ENCODE measurements at regions not wholly inside any gene's neighbourhood (a gene's known extent, or its start where the extent isn't known, plus 50 kb on each side); places are given as distances from the start of the nearest gene placed in this dataset.

DNA sequence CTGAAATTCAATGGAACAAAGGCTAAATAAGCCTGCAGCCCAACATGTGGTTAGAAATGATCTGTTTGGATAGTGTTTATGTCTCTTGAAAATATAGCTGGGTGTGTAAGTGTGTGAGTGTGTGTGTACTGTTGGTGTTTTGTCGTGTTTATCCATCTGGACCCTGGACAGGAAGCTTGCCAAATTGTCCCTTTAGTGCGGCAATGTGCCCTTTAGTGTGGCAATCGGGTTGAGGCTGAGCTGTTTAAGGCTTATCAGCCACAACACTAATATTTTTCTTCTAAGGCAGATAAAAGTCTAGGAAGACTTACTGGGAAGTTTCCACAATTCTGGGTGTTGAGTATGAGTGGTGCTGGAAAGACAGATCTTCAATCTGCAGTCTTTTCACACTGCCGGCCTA lies 180.2 kb downstream of the YTHDC2 start:
- H3K9me3 ChIP-seq (ENCODE audit: insufficient read depth, low read length), result no peaks in the 10 kb centered on the region
- no peak overlapping the region for H3K4me3 ChIP-seq (ENCODE audit: insufficient read depth, low read length, poor library complexity, severe bottlenecking)
- H3K9ac ChIP-seq (ENCODE audit: low read length), result no peak overlapping the region

DNA sequence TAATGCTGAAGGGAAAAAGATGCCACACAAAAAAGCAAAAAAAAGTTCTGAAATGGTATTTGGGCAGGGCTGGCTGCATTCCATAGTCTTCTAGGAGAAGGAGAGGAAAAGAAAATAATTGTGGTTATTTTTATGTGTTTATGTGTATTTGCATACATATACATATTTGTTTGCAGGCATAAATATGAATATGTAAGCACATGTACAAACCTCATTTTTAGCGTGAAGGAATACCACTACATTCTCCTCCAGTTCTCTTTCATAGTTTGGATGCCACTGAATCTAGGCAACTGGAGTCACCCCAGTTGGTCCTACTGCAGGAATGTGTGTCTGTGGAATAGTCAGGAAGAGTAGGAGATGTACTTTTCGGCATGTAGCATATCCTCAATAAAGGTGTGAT lies 181.1 kb downstream of the YTHDC2 start:
- Histone ChIP-seq H3F3A (ENCODE audit: insufficient read depth) (no peaks in the 10 kb centered on the region), H3K27me3 (ENCODE audit: low read length) (no peaks in the 10 kb centered on the region)

More for the DNA sequence above, 180.2 kb downstream of the YTHDC2 start:
- TF ChIP-seq, protein P1, sequence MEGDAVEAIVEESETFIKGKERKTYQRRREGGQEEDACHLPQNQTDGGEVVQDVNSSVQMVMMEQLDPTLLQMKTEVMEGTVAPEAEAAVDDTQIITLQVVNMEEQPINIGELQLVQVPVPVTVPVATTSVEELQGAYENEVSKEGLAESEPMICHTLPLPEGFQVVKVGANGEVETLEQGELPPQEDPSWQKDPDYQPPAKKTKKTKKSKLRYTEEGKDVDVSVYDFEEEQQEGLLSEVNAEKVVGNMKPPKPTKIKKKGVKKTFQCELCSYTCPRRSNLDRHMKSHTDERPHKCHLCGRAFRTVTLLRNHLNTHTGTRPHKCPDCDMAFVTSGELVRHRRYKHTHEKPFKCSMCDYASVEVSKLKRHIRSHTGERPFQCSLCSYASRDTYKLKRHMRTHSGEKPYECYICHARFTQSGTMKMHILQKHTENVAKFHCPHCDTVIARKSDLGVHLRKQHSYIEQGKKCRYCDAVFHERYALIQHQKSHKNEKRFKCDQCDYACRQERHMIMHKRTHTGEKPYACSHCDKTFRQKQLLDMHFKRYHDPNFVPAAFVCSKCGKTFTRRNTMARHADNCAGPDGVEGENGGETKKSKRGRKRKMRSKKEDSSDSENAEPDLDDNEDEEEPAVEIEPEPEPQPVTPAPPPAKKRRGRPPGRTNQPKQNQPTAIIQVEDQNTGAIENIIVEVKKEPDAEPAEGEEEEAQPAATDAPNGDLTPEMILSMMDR (IDR thresholded peaks at IDR 0.05; ENCODE audit: insufficient read depth, low read length, poor library complexity, severe bottlenecking), result no peak
- TF ChIP-seq EZH2phosphoT487 (conservative IDR thresholded peaks at IDR 0.05; ENCODE audit: low read length), result no peak
- no peaks in the 10 kb centered on the region for H3F3A ChIP-seq (ENCODE audit: insufficient read depth)
- H2AFZ ChIP-seq (ENCODE audit: low read depth, low read length, severe bottlenecking), result no peak overlapping the region
- H3K4me2 ChIP-seq (ENCODE audit: low read depth, low read length, poor library complexity, severe bottlenecking), result no peak overlapping the region
- no peaks in the 10 kb centered on the region for H3K27me3 ChIP-seq (ENCODE audit: low read length)
- H3K36me3 ChIP-seq (ENCODE audit: low read length), result no peaks in the 10 kb centered on the region
- H4K20me1 ChIP-seq (ENCODE audit: low read depth, low read length), result no peaks in the 10 kb centered on the region
- no peaks in the 10 kb centered on the region for H3K9me2 ChIP-seq (replicated peaks; ENCODE audit: insufficient read depth, low read length)
- no peak overlapping the region for H3K27ac ChIP-seq (ENCODE audit: low read depth, low read length)
- no peaks in the 10 kb centered on the region for H3K79me2 ChIP-seq (ENCODE audit: insufficient read depth, low read length)

DNA sequence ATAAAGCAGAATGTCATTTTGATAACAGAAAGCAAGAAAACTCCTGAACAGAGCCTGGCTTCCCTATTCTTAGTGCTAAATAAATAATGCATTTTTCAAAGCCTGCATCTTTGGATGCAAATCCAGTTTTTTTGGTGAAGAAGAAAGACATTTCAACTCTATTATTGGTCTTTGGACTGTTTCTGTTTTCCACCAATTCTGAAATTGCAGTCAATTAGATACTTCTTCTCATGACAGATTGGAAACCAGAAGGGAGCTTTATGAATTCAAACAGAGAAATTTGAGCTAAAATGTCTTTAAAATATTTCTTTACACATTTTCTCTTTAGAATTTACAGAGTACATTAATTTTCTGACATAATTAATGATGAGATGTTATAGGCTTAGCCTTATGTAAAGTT lies 189.8 kb downstream of the YTHDC2 start:
- no peaks in the 10 kb centered on the region for H4K20me1 ChIP-seq (ENCODE audit: low read depth, low read length)
- H3K9me3 ChIP-seq (ENCODE audit: insufficient read depth, low read length), result peaks cover 6% of the 10 kb centered on the region; the same call in 1 of the 2 replicates
- no peaks in the 10 kb centered on the region for H3K9me2 ChIP-seq (replicated peaks; ENCODE audit: insufficient read depth, low read length)
- H3K4me2 ChIP-seq (ENCODE audit: low read depth, low read length, poor library complexity, severe bottlenecking), result no peak overlapping the region
- no peaks in the 10 kb centered on the region for H3K79me2 ChIP-seq (ENCODE audit: insufficient read depth, low read length)
- no peak overlapping the region for H3K27ac ChIP-seq (ENCODE audit: low read depth, low read length)
- no peak overlapping the region for H3K4me3 ChIP-seq (ENCODE audit: insufficient read depth, low read length, poor library complexity, severe bottlenecking)
- H3K36me3 ChIP-seq (ENCODE audit: low read length), result no peaks in the 10 kb centered on the region
- H3F3A ChIP-seq (ENCODE audit: insufficient read depth), result no peaks in the 10 kb centered on the region
- H2AFZ ChIP-seq (ENCODE audit: low read depth, low read length, severe bottlenecking), result no peak overlapping the region
- no peak overlapping the region for H3K9ac ChIP-seq (ENCODE audit: low read length)
- TF ChIP-seq, protein P1 (IDR thresholded peaks at IDR 0.05; ENCODE audit: insufficient read depth, low read length, poor library complexity, severe bottlenecking), result no peak
- TF ChIP-seq EZH2phosphoT487 (conservative IDR thresholded peaks at IDR 0.05; ENCODE audit: low read length), result no peak
- no peaks in the 10 kb centered on the region for H3K27me3 ChIP-seq (ENCODE audit: low read length)

More for the DNA sequence above, 181.1 kb downstream of the YTHDC2 start:
- no peak overlapping the region for H3K4me3 ChIP-seq (ENCODE audit: insufficient read depth, low read length, poor library complexity, severe bottlenecking)
- H3K79me2 ChIP-seq (ENCODE audit: insufficient read depth, low read length), result no peaks in the 10 kb centered on the region
- H4K20me1 ChIP-seq (ENCODE audit: low read depth, low read length), result no peaks in the 10 kb centered on the region
- H3K9me3 ChIP-seq (ENCODE audit: insufficient read depth, low read length), result no peaks in the 10 kb centered on the region
- no peak overlapping the region for H2AFZ ChIP-seq (ENCODE audit: low read depth, low read length, severe bottlenecking)
- no peak overlapping the region for H3K4me2 ChIP-seq (ENCODE audit: low read depth, low read length, poor library complexity, severe bottlenecking)
- H3K36me3 ChIP-seq (ENCODE audit: low read length), result no peaks in the 10 kb centered on the region
- H3K27ac ChIP-seq (ENCODE audit: low read depth, low read length), result no peak overlapping the region
- TF ChIP-seq EZH2phosphoT487 (conservative IDR thresholded peaks at IDR 0.05; ENCODE audit: low read length), result no peak
- TF ChIP-seq, protein P1 (IDR thresholded peaks at IDR 0.05; ENCODE audit: insufficient read depth, low read length, poor library complexity, severe bottlenecking), result no peak
- no peaks in the 10 kb centered on the region for H3K9me2 ChIP-seq (replicated peaks; ENCODE audit: insufficient read depth, low read length)
- no peak overlapping the region for H3K9ac ChIP-seq (ENCODE audit: low read length)

All from SU-DHL-6 (cell line).